ENCODE measurements at regions not wholly inside any gene's neighbourhood (a gene's known extent, or its start where the extent isn't known, plus 50 kb on each side); places are given as distances from the start of the nearest gene placed in this dataset.

DNA sequence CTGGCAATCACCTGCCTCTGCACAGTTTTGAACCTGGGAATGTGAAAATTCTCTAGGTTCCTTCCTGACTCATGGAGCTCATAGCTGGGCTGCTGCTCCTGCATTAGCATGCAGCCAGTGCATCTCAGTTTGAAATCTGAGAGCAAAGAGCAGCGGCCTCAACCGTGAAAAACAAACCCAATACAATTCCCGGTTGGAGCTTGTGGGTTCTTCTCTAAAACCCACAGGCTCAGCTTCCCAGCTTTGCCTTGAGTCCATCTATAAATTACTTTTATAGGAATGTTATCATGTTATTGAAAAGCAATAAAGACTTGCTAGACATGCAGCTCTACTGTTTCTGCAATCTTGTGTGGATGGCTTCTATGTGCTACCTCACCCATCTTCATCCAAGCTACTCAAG lies 191.7 kb downstream of the CXCL12 start:
- no peak for TF ChIP-seq POLR2A (IDR thresholded peaks at IDR 0.05)
- TF ChIP-seq CTCF (IDR thresholded peaks at IDR 0.05): no peak
